ENCODE measurements at regions not wholly inside any gene's neighbourhood (a gene's known extent, or its start where the extent isn't known, plus 50 kb on each side); places are given as distances from the start of the nearest gene placed in this dataset.

DNA sequence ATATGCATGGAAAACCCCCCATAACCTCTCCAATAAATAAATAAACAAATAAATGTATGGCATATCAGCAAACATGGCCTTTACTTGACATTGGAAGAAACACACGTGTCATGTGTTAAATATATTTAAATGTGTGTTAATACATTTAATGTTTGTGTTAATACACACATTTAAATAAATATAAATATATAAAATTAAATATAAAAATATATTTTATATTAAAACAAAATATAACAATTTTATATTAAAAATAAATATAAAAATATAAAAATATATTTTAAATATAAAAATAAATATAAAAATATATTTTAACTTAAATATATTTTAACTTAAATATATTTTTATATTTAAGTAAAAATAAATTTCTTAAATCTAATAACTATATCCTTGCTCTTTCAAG lies 187.6 kb upstream of the CXXC4 start:
- no peak for DNase-seq
- Histone ChIP-seq H3K4me1 (no peaks in the 10 kb centered on the region), H3K36me3 (no peaks in the 10 kb centered on the region), H3K27me3 (no peaks in the 10 kb centered on the region), H3K27ac (no peak overlapping the region), H3K4me3 (no peak overlapping the region), H3K9me3 (peaks cover 0 to 3% (median 0%) of the 10 kb centered on the region in 3 donors)
- intact Hi-C loops (cut with DNase I; ENCODE audit: low total_unique reads): no loop called here
- TF ChIP-seq, protein P1, sequence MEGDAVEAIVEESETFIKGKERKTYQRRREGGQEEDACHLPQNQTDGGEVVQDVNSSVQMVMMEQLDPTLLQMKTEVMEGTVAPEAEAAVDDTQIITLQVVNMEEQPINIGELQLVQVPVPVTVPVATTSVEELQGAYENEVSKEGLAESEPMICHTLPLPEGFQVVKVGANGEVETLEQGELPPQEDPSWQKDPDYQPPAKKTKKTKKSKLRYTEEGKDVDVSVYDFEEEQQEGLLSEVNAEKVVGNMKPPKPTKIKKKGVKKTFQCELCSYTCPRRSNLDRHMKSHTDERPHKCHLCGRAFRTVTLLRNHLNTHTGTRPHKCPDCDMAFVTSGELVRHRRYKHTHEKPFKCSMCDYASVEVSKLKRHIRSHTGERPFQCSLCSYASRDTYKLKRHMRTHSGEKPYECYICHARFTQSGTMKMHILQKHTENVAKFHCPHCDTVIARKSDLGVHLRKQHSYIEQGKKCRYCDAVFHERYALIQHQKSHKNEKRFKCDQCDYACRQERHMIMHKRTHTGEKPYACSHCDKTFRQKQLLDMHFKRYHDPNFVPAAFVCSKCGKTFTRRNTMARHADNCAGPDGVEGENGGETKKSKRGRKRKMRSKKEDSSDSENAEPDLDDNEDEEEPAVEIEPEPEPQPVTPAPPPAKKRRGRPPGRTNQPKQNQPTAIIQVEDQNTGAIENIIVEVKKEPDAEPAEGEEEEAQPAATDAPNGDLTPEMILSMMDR (IDR thresholded peaks at IDR 0.05): no peak

DNA sequence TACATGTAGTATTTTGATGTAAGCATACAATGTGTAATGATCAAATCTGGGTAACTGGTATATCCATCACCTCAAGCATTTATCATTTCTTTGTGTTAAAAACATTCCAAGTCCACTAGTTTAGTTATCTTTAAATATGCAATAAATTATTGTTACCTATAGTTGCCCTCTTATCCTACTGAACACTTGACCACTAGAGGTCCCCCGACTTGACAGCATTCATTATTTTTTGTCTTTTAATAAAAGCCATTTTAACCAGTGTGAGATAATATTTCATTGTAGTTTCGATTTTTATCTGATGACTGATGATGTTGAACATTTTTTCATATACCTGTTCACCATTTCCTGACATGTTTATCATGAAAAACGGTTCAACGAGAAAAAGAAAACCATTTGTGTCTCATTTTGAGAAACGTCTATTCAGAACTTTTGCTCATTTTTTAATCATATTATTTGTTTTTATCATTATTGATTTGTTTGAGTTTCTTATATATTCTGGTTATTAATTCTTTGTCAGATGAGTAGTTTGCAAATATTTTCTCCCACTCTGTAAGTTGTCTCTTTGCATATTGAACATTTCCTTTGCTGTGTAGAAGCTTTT lies 199.0 kb upstream of the CXXC4 start:
- DNase-seq: no peak
- intact Hi-C loops (cut with DNase I; ENCODE audit: low total_unique reads): no loop called here
- TF ChIP-seq, protein P1 (IDR thresholded peaks at IDR 0.05): no peak

DNA sequence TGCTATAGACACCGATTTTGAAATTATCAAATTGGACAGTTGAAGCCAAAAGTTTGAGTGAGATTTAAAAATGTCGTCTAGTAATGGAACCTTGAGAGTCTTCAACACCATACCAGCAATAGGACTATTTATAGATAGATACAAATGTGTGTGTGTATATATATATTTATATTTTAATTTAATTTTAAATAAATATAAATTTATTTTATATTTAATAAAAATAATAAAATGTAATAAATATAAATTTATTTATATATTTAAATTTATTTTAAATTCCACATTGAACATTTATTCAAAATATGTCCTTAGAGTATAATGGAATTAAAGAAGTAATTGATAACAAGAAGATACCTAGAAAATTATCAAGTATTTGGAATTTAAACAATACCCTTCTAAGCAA lies 221.9 kb upstream of the CXXC4 start:
- no peaks in the 10 kb centered on the region for H3K36me3 ChIP-seq
- no peak overlapping the region for H3K27ac ChIP-seq
- no peaks in the 10 kb centered on the region for H3K4me1 ChIP-seq
- intact Hi-C loops (cut with DNase I; ENCODE audit: low total_unique reads): no loop called here
- no peaks in the 10 kb centered on the region for H3K27me3 ChIP-seq
- DNase-seq: no peak
- TF ChIP-seq, protein P1 (IDR thresholded peaks at IDR 0.05): no peak
- no peaks in the 10 kb centered on the region for H3K9me3 ChIP-seq
- no peak overlapping the region for H3K4me3 ChIP-seq

More for the DNA sequence above, 199.0 kb upstream of the CXXC4 start:
- Histone ChIP-seq H3K4me3 (no peak overlapping the region), H3K27me3 (no peaks in the 10 kb centered on the region), H3K27ac (no peak overlapping the region), H3K36me3 (no peaks in the 10 kb centered on the region), H3K4me1 (no peaks in the 10 kb centered on the region), H3K9me3 (no peaks in the 10 kb centered on the region)

DNA sequence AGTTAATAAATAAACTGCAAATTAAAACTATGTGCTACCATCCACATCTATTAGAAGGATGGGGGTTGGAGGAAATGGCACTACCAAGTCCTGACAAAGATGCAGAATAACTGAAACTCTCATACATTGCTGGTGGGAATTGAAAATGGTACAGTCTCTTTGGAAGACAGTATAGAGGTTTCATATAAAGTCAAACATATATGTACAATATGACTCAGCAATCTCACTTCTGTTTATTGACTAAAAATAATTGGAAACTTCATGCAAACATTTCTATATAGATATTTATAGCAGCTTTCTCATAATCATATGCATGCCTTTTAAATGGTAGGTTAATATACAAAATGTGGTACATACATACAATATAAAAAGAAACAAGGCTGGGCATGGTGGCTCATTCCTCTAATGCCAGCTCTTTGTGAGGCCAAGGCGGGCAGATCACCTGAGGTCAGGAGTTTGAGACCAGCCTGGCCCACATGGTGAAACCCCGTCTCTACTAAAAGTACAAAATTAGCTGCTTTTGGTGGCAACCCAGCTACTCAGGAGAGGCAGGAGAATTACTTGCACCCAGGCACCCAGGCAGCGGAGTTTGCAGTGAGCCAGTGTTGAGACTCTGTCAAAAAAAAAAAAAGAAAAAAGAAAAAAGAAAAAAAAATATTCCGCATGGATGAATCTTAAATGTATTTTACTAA lies 225.0 kb upstream of the CXXC4 start:
- no peaks in the 10 kb centered on the region for H3K4me1 ChIP-seq
- no peak for DNase-seq
- intact Hi-C loops (cut with DNase I; ENCODE audit: low total_unique reads): no loop called here
- H3K9me3 ChIP-seq: no peaks in the 10 kb centered on the region
- TF ChIP-seq, protein P1 (IDR thresholded peaks at IDR 0.05): no peak
- H3K36me3 ChIP-seq: no peaks in the 10 kb centered on the region
- no peak overlapping the region for H3K4me3 ChIP-seq
- H3K27me3 ChIP-seq: no peaks in the 10 kb centered on the region
- H3K27ac ChIP-seq: no peak overlapping the region

DNA sequence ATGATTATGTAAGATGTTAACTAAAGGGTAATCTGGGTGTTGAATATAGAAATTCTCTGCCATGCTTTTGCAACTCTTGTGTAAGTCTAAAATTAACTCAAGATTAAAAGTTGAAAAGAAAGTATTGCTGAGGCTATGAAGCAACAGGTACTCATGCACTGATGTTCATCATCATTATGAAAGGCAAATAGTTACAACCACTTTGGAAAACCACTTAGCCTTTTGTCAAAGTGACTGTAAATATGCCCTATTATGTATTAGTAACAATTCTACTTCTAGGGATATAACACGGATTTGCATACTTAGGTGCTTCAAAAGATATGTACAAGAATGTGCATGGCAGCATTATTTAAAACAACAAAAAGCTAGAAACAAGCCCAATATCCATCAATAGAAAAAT lies 227.8 kb upstream of the CXXC4 start:
- DNase-seq: no peak
- Histone ChIP-seq H3K27ac (no peak overlapping the region), H3K27me3 (no peaks in the 10 kb centered on the region), H3K4me1 (no peaks in the 10 kb centered on the region), H3K9me3 (no peaks in the 10 kb centered on the region), H3K36me3 (no peaks in the 10 kb centered on the region), H3K4me3 (no peak overlapping the region)
- TF ChIP-seq, protein P1 (IDR thresholded peaks at IDR 0.05): no peak
- intact Hi-C loops (cut with DNase I; ENCODE audit: low total_unique reads): no loop called here

Measured in tibial artery (tissue), 4 donors.